Stimulated activated CD4-positive, alpha-beta T cell treated with anti-CD3 and anti-CD28 coated beads, Interleukin-2, amount 100 ng/mL, for 48 hours (primary cell): ENCODE measurements at regions not wholly inside any gene's neighbourhood (a gene's known extent, or its start where the extent isn't known, plus 50 kb on each side); places are given as distances from the start of the nearest gene placed in this dataset.
"Not testable (repeated sequence)": the region's sequence is repeated elsewhere in the genome, so short reads cannot be mapped to it uniquely, and the experiment has no call there.

Experiments
- DNase-seq, 2 donors: peaks; one replicate each; pipeline ENCODE4 v3.0.0-alpha.2; 2020

- DNase-seq: no peak
Observed at GRCh38 chr15:95681836-95682544, 648.5 kb upstream of the NR2F2 start.

DNA sequence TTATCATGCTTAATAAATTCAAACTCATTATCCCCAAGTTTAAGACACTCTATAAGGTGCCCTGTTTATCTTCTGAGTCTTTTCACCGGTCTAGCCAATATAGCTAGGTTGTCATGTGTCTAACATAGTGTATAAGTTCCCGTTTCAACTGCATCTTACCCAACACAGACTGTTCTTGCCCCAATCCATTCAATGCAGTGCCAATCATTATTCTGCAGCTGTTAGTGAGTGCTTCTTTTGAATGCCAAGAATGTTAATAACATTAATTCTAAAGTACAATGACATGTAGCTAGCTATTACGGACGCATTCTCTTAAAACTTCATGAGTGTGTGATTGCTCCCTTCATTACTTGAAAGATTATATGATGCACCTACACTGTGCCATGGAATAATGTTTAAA lies 646.4 kb upstream of the NR2F2 start:
- DNase-seq: no peak

GRCh38 chr15:95684693-95685115 lies 645.8 kb upstream of the NR2F2 start:
- no peak for DNase-seq

GRCh38 chr15:95687061-95687460 lies 643.4 kb upstream of the NR2F2 start:
- no peak for DNase-seq

DNA sequence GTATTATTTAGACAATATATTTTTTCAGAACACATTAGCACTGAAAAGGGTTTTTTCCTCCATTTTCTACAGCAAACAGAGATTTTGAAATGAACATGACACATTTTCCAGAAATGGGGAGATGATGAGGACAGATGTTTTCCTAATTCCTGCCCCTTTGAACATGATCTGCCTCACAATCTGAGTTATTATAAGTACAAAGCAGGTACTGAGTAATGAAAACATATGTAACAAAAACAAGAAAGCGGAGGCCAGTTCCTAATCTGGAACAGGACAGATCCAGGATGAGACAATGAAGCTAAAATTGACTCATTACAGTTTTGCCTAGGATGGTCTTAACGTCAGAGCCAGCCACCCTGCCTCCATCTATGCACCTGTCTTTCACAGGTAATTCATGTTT lies 642.8 kb upstream of the NR2F2 start:
- DNase-seq: no peak

GRCh38 chr15:95690631-95691340 lies 639.7 kb upstream of the NR2F2 start:
- DNase-seq: no peak

DNA sequence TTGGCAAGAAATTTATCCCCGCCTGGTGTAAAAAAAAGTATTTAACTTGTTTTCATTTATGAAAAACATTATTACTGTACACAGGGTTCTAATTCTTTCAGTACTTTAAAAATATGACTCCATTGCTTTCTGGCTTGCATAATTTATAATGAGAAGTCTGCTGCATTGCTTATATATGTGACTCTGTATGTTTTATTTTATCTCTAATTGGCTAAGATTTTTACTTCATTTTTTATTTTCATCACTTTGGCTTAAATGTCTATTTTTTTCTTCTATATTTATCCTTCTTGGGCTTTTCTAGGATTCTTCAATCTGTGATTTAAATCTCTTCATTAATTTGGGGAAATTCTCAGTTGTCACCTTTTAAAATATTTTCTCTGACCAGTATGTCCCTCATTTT lies 636.6 kb upstream of the NR2F2 start:
- DNase-seq: no peak

- no peak for DNase-seq
Observed at GRCh38 chr15:95698230-95698629, 632.3 kb upstream of the NR2F2 start.

DNA sequence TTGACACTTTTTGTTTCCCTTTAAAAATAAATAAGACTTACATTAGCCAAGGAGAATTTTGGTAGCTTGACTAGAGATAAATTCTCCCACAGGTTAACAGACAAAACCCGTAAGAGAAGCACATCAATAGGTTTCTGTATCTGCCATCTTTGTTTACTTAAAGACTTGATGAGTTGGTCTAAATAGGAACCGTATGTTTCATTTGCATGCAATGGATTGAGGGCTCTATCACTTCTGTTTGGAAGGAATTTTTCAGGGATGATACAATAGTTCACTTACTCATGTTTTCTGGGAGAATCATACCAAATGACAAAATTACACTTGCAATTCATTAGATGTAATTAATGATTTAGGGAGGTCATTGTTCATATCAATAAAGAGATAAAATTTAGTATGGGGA lies 631.5 kb upstream of the NR2F2 start:
- no peak for DNase-seq

DNA sequence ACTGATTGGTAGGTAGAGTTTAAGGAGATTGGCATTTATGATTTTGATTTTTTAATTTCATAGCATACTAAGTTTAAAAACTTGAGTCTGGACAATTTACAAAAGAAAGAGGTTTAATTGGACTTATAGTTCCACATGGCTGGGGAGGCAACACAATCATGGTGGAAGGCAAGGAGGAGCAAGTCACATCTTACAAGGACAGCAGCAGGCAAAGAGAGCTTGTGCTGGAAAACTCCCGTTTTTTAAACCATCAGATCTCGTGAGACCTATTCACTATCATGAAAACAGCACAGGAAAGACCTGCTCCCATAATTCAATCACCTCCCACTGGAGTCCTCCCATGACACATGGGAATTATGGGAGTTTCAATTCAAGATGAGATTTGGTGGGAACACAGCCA lies 630.9 kb upstream of the NR2F2 start:
- DNase-seq: no peak

GRCh38 chr15:95700692-95701091 lies 629.8 kb upstream of the NR2F2 start:
- DNase-seq: not testable (repeated sequence)

GRCh38 chr15:95701410-95701809 lies 629.1 kb upstream of the NR2F2 start:
- DNase-seq: no peak

- DNase-seq: no peak
Observed at GRCh38 chr15:95709959-95710695, 620.4 kb upstream of the NR2F2 start.

DNA sequence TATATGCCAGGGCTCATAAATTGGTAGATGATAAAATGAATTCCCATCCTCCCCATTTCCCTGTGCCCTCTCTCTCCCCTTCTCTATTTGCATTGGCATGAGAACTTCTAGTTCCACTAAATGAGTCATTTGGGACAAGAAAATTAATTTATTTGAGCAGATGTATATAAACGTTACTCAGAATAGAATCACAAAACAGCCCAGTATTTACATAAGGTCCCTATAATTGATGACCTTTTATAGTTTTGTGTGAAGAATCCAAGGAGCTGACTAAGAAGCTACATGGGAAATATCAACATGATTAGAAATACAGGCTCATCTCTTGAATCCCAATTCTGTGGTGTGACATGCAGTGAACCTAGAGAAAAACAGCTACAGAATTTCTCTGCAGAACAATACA lies 617.7 kb upstream of the NR2F2 start:
- no peak for DNase-seq

GRCh38 chr15:95713324-95713723 lies 617.2 kb upstream of the NR2F2 start:
- DNase-seq: no peak

- no peak for DNase-seq
Observed at GRCh38 chr15:95715116-95715903, 615.2 kb upstream of the NR2F2 start.

GRCh38 chr15:95715906-95716656 lies 614.4 kb upstream of the NR2F2 start:
- DNase-seq: no peak

- no peak for DNase-seq
Observed at GRCh38 chr15:95716708-95717107, 613.8 kb upstream of the NR2F2 start.

GRCh38 chr15:95718441-95718840 lies 612.1 kb upstream of the NR2F2 start:
- no peak for DNase-seq

DNA sequence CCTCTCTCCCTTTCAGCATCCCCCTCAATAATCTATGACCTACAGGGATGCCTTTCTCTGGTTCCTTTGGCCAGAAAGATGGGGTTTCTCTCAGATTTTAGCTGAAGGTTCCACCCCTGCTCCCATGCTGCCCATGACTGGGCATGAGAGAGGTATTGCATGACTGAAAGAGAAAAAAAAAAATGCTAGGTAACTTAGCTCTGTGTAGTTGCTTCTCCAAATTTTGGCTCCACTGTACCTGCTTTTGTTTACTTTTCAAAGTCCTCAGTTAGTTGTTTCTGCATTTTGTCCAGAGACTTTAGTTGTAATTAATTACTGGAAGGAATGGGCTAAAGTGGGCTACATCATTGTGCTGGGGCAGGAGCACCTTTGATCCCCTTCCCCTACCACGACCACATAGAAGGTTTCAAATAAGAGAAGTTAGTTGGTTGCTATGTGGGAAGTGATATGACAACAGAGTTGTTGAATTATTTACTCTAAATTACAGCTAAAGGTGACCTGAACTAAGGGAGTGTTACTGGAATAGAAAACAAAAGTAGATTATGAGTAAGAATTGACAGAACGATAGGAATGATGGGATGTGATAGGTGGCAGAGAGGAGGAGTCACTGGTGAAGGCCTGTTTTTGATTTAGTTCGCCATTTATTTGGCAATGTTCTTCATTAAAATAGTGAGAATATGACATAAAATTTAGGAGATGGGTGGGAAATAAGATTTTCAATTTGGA lies 605.4 kb upstream of the NR2F2 start:
- no peak for DNase-seq

DNA sequence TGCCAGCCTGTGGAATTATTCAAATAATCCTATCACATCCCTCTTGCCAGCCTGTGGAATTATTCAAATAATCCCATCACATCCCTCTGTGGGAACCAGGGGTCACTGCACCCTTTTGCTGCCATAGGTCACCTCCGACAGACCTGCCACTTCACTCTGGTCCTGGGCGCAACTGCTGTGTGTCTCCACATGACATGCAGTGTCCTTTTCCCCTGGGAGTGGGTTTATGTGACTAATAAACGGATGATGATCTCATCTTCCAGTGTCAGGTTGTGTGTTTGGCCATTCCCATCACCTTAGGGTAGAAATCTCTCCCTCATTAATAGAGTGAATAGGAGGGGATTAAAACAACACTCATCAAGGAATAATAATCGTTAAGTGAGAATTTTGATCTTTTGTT lies 603.6 kb upstream of the NR2F2 start:
- DNase-seq: no peak

DNA sequence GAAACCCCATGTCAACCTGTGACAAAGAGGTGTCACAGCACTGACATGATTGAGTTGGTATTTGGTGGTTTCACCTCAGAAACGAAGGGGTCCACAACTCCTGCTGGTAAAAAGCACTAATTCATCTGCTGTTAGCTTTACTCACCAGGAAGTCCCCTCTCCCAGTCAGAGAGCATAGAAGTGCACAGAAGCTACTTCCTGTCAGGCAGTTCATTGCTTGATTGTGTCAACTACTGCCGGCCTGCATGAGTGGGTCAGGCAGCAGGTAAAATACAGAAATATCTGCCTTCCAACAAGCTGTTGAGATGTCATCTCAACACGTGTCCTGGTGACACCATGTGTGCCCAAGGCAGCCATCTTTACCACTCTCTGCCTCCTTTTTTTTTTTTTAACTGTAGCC lies 596.6 kb upstream of the NR2F2 start:
- no peak for DNase-seq
